AML-193 (cell line): ENCODE measurements at regions not wholly inside any gene's neighbourhood (a gene's known extent, or its start where the extent isn't known, plus 50 kb on each side); places are given as distances from the start of the nearest gene placed in this dataset.
"Not testable (repeated sequence)": the region's sequence is repeated elsewhere in the genome, so short reads cannot be mapped to it uniquely, and the experiment has no call there.

ENCODE experiments used
- DNase-seq, 2 experiments: peaks; one replicate each; lab custom pipeline; 2025; lab: John Stamatoyannopoulos, UW

- DNase-seq: no peak
These were observed 412.5 kb upstream of the KLHL4 start for GRCh38 chrX:87105131-87105530.

DNA sequence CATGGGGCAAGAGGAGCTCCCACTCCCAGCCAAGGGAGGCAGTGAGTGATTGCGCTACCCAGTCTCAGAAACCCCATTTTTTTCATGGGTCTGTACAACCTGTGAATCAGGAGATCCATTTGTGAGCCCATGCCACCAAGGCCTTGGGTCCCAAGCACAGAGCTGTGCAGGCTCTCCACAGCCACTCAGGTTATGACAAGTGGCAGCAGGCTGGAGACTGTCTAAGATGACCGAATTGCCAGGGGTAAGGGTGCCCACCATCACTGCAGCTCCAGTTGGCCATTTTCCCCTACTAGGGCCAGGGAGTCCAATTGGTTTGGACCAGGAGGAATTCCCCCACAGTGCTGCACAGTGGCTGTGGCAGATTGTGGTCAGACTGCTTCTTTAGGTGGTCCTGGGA, 407.5 kb upstream of the KLHL4 start:
- DNase-seq: no peak

DNA sequence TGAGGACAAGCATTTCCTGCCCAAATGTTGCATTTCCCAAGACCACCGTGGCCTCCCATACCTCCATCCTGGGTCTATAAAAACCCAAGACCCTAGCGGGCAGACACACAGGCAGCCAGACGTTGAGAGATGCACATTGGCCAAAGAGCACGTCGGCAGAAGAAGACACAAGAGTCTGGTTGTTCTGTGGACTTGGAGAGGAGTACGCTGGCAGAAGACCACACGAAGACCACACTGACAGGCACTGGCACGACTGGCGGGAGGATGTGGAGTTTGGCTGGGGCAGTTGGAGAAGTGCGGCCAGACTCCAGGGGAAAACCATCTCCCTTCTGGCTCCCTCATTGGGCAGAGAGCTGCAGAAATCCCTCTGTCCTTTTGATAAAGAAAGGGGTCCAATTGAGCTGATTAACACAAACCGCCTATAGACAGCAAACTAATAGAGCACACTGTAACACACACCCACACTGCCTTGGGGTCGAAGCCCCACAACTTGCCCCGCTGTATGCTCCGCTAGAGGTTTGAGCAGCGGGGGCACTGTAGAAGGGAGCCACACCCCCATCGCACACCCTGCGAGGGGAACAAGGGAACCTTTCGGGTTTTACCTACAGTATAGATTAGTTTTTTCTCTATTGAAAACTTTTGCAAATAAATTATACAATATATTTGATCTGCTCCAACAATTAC, 376.7 kb upstream of the KLHL4 start:
- DNase-seq: no peak

DNA sequence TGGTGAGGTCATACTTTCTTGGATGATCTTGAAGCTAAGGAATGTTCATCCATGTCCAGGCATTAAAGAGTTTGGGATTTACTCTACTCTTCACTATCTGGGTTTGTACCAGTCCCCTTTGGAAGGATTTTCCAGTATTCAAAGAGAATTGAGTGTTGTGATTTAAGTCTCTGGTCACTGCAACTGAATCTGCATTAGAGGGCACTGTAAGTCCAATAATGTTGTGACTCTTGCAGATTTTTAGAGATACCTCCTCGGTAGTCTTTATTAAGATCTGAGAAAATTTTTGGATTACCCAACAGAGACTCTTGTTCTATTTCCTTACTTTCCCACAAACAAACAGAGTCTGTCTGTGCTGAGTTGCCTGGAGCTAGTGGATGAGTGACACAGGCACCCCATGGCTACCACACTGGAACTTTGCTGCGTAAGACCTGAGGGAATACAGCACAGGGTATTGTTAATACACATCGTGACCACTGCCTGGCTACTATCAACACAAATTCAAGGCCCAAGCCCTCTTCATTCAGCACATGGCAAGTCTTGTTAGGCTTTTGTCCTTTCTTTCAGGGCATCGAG, 357.1 kb upstream of the KLHL4 start:
- no peak for DNase-seq

DNA sequence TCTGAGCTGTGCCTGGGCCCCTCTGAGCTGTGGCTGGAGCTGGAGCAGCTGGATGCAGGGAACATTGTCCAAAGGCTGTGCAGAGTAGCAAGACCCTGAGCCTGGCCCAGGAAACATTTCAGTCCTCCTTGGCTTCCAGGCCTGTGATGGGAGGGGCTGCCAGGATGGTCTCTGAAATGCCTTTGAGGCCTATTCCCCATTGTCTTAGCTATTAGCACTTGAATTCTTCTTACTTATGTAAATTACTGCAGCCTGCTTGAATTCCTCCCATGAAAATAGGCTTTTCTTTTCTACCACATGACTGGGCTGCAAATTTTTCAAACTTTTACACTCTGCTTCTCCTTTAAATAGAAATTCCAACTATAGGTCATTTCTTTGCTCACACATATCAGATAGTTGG, 349.8 kb upstream of the KLHL4 start:
- no peak for DNase-seq

- not testable (repeated sequence) for DNase-seq
These were observed 339.6 kb upstream of the KLHL4 start for GRCh38 chrX:87178009-87178408.
